ENCODE measurements at regions not wholly inside any gene's neighbourhood (a gene's known extent, or its start where the extent isn't known, plus 50 kb on each side); places are given as distances from the start of the nearest gene placed in this dataset.

DNA sequence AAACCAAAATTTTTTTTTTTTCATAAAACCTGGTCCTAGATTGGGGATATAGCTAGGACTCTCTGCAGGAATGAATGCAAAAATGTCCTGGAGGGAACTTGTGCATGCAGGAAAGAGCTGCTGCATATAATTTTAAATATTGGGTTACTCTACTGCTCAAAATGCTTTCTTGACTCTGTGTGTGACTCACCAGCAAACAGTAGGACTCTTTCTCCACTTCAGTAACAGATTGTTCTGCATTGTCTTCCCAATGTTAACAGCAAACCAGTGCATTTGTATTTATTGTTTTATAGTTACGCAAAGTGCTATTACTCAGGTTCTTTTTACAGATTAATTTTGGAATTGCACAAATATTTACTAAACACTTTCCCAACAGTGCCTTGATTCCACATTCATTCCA lies 163.7 kb upstream of the KL start:
- no peaks in the 10 kb centered on the region for H3K9me3 ChIP-seq (ENCODE audit: low read length)
- no peak overlapping the region for H3K4me2 ChIP-seq (ENCODE audit: low read depth, low read length)
- H3K4me1 ChIP-seq (ENCODE audit: insufficient read depth, low read length) = no peaks in the 10 kb centered on the region
- no peaks in the 10 kb centered on the region for H3K36me3 ChIP-seq (replicated peaks in 1 of 2; ENCODE audit: control insufficient read depth in 1 of 2, insufficient read depth in 2 of 2, low read length in 2 of 2)
- no TSS peak for BruUV-seq (replicated peaks)
- ChIA-PET POLR2A (no interaction called here), CTCF (ENCODE audit: low intra/inter-chr PET ratio, low total read pairs) (no interaction called here)
- FAIRE-seq (no peak), DNase-seq (ENCODE audit: low spot score) (no peak), ATAC-seq (no peak)
- no peak overlapping the region for H2AFZ ChIP-seq (ENCODE audit: low read length)
- no peak overlapping the region for H3K27ac ChIP-seq (ENCODE audit: extremely low read length, insufficient read depth, low read length)
- intact Hi-C loops (cut with micrococcal nuclease; ENCODE audit: unreplicated experiment) (no loop called here), in situ Hi-C loops (cut with HindIII; ENCODE audit: extremely low pct_ligation_motif_present, low pct_unique_long_range_greater_than_20kb) (no loop called here)
- no peak overlapping the region for H3K4me3 ChIP-seq (replicated peaks in 1 of 3; ENCODE audit: insufficient read depth in 1 of 3, low read depth in 2 of 3, low read length in 3 of 3)
- H3K79me2 ChIP-seq (ENCODE audit: insufficient read depth, low read length) = no peaks in the 10 kb centered on the region
- H4K20me1 ChIP-seq (ENCODE audit: insufficient read depth, low read length) = no peaks in the 10 kb centered on the region
- 92% methylated on average over 1 of the region's 1 CpG for WGBS (ENCODE audit: low lambda C conversion rate)
- TF ChIP-seq RAD21 (CRISPR knock-in tag; IDR thresholded peaks at IDR 0.05) (no peak), SAP130 (CRISPR knock-in tag; IDR thresholded peaks at IDR 0.05; ENCODE audit: low read depth) (no peak), STAG1 (CRISPR knock-in tag; IDR thresholded peaks at IDR 0.05) (no peak), ZNF225 (CRISPR knock-in tag; IDR thresholded peaks at IDR 0.05) (no peak), NR2F6 (IDR thresholded peaks at IDR 0.05) (no peak), NR2F6 (CRISPR knock-in tag; IDR thresholded peaks at IDR 0.05) (no peak), MIER2 (CRISPR knock-in tag; IDR thresholded peaks at IDR 0.05) (no peak)
- TF ChIP-seq, protein P1, sequence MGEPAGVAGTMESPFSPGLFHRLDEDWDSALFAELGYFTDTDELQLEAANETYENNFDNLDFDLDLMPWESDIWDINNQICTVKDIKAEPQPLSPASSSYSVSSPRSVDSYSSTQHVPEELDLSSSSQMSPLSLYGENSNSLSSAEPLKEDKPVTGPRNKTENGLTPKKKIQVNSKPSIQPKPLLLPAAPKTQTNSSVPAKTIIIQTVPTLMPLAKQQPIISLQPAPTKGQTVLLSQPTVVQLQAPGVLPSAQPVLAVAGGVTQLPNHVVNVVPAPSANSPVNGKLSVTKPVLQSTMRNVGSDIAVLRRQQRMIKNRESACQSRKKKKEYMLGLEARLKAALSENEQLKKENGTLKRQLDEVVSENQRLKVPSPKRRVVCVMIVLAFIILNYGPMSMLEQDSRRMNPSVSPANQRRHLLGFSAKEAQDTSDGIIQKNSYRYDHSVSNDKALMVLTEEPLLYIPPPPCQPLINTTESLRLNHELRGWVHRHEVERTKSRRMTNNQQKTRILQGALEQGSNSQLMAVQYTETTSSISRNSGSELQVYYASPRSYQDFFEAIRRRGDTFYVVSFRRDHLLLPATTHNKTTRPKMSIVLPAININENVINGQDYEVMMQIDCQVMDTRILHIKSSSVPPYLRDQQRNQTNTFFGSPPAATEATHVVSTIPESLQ (CRISPR knock-in tag; conservative IDR thresholded peaks at IDR 0.05) = no peak
- TF ChIP-seq, protein P2, sequence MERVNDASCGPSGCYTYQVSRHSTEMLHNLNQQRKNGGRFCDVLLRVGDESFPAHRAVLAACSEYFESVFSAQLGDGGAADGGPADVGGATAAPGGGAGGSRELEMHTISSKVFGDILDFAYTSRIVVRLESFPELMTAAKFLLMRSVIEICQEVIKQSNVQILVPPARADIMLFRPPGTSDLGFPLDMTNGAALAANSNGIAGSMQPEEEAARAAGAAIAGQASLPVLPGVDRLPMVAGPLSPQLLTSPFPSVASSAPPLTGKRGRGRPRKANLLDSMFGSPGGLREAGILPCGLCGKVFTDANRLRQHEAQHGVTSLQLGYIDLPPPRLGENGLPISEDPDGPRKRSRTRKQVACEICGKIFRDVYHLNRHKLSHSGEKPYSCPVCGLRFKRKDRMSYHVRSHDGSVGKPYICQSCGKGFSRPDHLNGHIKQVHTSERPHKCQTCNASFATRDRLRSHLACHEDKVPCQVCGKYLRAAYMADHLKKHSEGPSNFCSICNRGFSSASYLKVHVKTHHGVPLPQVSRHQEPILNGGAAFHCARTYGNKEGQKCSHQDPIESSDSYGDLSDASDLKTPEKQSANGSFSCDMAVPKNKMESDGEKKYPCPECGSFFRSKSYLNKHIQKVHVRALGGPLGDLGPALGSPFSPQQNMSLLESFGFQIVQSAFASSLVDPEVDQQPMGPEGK (CRISPR knock-in tag; IDR thresholded peaks at IDR 0.05) = no peak
- TF ChIP-seq, protein P3, sequence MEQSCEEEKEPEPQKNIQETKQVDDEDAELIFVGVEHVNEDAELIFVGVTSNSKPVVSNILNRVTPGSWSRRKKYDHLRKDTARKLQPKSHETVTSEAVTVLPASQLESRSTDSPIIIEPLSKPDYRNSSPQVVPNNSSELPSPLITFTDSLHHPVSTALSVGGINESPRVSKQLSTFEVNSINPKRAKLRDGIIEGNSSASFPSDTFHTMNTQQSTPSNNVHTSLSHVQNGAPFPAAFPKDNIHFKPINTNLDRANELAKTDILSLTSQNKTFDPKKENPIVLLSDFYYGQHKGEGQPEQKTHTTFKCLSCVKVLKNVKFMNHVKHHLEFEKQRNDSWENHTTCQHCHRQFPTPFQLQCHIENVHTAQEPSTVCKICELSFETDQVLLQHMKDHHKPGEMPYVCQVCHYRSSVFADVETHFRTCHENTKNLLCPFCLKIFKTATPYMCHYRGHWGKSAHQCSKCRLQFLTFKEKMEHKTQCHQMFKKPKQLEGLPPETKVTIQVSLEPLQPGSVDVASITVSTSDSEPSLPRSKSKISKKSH (CRISPR knock-in tag; IDR thresholded peaks at IDR 0.05; ENCODE audit: borderline replicate concordance) = no peak
- no peak overlapping the region for H3K9ac ChIP-seq (ENCODE audit: insufficient read depth, low read depth, low read length)
- peaks cover 0 to 13% of the 10 kb centered on the region in 2 experiments; a peak in 2 of 5 replicates for H3K27me3 ChIP-seq (ENCODE audit: control insufficient read depth in 1 of 2, insufficient read depth in 2 of 2, low read length in 2 of 2)

All from HepG2 (cell line).